ENCODE measurements at regions not wholly inside any gene's neighbourhood (a gene's known extent, or its start where the extent isn't known, plus 50 kb on each side); places are given as distances from the start of the nearest gene placed in this dataset.
"Not testable (repeated sequence)": the region's sequence is repeated elsewhere in the genome, so short reads cannot be mapped to it uniquely, and the experiment has no call there.

DNA sequence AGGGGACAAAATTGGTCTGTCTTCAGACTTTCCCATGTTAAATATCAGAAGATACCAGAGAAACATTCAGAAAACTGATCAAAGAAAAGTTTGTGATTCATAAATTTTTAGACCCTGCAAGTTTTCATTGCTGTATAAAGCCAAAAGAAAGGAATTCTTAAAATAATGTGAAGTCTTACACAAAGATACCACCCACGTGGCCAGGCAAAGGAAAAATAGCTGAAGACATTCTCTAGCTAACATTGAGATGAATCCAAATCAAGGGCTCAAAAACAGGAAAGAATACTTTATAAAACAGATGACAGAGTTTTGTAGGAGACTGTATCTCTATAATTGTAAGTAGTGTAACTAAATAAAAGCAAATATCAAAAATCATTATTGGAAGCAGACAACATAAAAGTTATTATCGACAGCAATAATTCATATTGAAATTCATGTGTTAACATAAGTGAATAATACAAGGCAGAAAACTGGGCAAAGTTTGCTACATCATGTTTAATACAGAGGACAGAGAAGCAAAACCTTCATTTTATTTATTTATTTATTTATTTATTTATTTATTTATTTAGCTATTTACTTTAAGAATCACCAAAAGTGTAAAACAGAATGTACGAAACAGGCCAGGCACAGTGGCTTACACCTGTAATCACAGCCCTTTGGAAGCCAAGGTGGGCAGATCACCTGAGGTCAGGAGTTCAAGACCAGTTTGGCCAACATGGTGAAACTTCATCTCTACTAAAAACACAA lies 204.6 kb upstream of the SLIT2 start:
- DNase-seq = no peak

DNA sequence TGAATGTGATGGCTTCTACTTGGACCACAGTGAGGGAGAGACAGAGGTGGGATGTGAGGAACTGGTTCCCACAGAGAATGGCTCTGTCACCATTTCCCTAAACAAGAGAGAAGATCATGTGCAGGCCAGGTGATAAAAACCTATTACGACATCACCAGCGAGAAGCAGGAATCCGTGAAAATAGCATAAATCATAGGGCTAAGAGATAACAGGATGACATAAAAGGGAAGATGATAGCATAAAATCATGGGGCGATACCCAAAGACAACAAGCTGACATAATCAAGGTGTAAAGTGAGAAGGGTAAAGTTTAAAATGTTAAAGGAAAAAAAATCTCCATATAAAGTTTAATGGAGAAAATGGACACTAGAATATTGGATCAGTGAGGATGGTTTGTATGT lies 205.5 kb upstream of the SLIT2 start:
- no peak for DNase-seq

DNA sequence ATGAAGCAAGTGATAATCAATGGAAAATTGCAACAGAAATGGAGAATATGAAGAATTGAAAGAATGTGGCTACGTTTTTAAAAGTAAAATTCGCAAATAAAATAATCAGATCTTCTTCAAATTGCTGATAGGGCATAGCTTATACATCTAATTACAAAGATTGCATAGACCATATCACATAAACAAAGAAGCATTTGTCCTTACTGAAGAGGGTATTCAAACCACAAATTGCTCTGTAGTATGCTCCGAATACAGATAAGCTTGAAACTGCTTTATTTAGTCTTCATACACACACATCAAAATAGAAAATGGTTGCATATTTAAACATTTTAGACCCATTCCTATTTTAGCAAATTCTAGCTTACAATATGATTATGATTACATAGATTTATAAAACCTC lies 206.7 kb upstream of the SLIT2 start:
- DNase-seq = no peak

DNA sequence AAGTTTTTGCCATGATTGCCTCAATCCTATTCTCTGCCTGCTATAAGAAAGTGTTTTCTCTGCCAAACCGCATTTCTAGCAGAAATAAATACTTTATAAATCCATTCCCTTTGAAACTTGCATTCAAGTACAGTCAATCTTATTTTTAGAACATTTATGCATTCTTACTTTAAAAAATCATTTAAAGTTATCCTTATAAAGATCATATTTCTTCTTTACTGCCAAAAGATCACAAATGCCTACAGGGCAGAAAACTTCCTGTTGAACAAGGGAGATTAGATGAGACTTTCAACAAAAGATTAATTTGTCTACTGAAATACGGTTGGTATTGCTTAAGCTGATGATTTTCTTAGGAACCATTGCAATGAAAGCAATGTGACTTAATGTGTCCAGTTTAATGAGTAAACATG lies 207.2 kb upstream of the SLIT2 start:
- no peak for DNase-seq

DNA sequence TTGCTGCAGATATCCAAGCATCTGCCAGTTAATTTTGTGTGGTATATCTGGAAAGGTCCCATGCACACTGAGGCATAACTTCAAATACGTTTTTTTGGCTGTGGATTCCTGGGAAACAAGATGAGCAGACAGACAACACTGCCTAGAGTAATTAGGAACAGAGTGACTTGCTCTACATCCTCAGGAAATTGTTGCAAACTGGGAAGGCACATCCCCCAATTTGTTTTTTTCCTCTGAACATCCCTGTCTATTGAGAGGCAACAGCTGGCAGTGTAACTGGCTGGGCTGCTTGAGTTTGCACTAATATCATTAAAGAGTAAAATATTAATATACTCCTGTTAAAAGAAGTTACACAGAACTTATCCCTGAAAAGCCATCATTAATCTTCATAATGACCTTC lies 207.7 kb upstream of the SLIT2 start:
- DNase-seq = no peak

DNA sequence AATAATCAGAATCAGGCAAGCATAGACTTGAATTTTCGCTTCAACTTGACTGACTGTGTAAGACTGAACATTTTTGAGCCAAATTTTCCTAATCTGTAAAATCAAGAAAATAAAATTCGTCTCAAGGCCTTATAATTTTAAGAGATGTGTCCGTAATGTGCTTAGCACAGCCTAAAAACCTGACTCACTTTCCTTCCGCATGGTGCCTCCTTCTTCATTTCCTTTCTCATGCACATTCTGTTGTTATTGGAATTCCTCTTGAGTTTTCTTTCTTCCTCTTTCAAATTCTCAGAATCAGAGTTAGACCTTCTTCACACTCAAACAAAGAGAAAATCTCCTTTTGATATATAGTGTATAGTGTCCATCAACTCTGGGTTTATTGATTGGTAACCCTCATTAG lies 208.9 kb upstream of the SLIT2 start:
- DNase-seq = no peak

DNA sequence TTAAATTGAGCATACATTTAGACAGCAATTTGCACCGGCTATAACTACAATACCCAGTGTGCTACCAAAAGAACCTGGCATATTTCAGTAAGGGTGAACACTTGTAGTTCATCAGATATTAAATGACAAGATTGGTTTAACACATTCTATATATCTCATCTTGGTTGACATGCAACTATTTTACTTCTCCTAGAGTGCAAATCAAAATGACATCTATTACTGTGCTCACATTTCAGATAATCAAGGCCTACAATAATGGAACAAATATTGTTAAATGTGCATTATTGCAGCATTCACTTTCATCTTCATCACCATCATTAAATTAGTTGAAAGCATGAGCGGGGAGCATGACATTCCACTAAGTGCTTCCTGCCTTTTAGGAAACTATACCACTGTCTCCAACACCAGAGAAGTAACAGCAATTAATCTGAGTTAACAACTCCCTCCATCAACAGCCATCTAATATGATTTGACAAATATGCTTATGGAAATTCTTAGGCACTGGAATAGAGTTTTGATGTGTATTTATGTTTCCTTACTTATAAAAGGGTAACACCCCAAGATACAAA lies 209.8 kb upstream of the SLIT2 start:
- DNase-seq = no peak

DNA sequence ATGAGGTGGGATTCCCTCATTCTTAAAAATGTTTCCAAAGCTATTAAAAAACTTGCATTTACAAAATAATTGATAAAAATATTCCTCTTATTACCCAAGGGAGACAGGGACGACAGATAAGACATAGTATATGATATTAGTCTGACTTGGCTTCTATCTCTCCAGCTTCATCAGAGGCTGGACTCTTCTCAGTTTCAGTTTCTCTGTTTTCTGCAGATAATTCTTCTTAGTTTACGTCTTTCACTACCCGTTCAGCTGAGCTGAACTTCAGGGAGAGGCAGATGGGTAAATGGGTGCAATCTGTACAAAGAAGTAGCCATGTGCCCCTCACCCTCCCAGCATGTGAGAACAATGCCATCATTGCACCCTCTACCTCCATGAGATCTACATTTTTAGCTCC lies 214.0 kb upstream of the SLIT2 start:
- DNase-seq = no peak

DNA sequence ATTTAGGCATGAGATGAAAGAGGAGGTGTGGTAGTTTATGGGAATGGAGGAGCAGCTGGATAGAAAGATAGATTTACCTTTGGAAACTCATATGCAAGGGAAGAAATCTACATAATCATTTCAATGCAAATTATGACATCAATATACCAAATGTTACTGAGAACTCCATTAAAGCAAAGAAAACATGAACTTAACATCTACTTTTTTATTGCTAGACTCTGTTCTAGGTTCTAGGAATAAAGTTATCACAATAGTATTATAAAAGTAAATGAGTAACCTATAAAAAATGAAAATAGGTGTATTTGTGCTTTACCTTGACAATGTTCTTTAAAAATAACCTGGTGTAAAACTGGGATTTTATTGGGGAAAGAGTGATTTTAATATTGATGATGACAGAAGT lies 221.6 kb upstream of the SLIT2 start:
- DNase-seq = no peak

DNA sequence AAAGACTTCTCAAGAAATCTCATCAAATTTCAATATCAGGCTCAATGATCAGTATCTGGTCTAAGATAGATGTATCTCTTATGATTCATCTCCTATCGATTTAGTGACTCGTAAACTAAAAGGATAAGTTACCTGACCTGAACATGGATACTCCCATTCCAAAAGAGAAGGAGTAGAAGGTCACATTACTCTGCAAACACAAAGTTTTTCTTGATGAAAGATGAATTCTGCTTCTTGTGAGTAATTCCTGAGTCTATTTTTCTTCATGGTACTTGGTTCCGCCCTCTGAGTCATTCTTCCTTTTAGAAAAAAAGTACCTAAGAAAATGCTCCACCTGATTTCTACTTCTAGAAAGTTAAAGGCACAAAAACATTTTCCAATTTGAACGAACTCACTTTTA lies 223.1 kb upstream of the SLIT2 start:
- no peak for DNase-seq

DNA sequence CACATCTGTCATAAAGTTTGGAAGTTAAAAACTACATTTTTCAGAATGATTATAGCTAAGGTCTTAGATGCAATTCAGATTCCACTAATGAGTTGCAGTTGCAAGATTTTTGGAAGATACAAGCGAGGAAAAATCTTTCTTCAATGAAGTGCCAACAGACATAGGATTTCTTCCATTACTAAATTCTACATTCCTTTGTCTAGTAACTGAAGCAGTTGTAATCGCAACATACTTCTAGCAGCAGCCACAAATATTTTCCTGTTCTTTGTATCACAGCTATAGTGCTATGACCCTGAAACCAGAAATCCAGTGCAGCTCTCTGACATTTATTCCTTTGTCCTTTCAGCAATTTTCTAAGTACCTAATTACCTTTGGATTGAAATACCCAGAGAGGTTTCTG lies 225.2 kb upstream of the SLIT2 start:
- DNase-seq = no peak

DNA sequence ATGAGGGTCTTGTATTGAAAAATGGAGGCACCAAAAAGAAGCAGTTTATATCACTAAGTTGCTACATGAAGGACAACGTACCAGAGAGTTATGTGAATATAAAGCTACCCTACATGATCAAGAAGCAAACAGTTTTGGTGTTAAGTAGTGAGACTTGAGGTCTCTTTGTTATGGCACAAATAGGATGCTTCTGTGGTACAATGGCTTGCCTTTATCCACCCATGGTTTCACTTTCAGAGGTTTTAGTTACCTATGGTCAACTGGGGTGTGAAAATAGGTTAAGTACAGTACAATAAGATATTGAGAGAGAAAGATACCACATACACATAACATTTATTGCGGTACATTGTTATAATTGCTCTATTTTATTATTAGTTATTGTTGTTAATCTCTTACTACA lies 229.2 kb upstream of the SLIT2 start:
- DNase-seq = no peak

DNA sequence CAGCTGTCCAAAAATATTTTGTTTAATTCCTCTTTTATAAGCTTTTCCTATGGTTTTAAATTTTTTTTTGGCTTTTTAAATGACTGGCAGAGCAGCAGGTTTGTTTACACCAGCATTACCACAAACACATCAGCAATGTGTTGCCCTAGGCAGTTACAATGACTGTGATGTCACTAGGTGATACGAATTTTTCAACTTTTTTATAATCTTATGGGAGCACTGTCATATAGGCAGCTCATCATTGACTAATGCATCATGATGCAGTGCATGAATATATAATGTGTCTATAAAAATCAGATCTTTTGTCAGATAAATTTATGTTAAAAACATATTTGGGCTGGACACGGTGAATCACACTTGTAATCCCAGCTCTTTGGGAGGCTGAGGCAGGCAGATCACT lies 231.6 kb upstream of the SLIT2 start:
- DNase-seq = no peak

DNA sequence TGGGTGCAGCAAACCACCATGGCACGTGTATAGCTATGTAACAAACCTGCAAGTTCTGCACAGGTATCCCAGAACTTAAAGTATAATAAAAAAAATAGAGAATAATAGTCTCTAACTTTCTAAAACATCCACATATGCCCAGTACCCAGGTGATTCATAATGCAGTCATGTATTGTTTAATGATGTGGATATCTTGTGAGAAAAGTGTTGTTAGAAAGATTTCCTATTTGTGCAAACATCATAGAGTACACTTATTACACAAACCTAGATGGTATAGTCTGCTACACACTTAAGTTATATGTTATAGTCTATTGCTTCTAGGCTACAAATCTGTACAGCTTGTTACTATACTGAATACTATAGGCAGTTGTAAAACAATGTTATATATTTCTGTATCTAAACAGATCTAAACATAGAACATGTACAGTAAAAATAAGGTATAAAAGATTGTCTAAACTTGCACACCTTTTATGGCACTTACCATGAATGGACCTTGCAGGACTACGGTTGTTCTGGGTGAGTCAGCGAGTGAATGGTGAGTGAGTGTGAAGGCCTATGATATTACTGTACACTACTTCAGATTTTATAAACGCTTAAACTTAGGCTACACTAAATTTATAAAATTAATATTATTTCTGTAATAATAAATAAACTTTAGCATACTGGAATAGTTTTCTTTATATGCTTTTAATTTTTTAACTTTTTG lies 232.2 kb upstream of the SLIT2 start:
- DNase-seq = no peak

DNA sequence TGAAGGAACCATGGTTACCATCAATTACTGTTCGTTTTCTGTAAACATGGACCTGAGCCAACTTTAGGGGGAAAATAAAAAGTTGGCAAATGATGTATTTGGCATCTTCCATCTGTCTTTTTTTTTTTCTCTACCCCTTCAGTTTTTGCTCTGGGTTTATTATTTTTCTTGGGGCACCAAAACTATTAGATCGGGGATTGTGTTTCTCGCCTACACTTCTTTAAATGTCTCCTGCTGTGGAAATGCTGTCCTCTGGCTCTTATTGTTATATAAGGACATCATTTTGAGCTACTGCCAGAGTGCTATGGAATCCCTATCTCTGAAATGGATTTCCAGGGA lies 234.0 kb upstream of the SLIT2 start:
- DNase-seq = no peak

DNA sequence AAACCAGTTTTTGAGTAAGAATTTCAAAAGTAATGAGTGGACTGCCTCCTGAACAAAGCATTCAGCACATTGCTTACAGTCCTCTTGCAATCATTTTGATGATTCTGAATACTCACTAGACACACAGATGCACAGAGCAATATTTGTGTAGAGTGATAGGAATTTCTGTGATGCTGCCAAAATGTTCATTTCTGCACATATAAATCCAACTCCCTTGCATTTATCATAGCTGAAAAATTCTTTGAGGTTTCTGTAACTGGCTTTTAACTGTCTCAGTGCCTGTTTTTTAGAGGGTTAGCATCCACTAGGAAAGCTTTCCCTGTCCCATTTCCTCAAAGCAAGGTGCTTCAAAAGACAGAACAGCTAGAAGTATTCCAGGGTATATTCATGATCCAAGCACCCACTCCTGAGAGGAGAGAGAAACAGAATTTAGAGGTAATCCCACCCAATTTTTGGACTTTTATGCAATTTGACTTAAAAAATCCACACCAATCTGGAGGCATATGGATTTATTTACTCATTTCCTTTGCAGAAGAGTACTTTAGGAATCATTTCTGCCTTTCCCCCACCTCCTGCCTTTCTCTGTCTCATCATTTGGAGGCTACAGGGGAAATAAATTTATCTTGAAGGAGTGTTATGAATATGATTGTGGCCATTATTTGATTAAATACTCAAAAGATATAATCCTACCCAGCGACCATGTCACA lies 234.5 kb upstream of the SLIT2 start:
- no peak for DNase-seq

DNA sequence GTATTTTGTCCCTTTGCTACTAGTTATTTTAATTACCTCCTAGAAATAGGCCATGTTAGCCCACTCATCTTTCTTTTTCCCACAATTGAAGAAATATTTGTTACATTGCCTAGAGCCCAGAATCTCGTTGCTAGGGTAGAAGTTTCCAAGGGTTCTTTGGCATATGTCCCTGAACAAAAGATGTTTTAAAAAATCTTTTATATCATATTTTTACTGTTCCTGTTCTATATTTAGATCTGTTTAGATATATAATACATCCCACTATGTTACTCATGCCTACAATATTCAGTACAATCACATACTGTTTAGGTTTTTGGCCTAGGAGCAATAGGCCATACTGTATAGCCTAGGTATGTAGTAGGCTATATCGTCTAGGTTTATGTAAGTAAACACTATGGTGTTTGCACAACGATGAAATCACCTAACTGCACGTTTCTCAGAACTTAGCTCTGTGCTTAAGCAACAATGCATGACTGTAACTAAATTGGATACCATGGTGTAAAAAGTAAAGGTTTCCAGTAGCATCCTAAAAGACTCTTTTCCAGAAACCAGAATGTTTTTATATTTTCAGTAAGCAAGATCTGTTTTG lies 236.0 kb upstream of the SLIT2 start:
- DNase-seq = no peak

DNA sequence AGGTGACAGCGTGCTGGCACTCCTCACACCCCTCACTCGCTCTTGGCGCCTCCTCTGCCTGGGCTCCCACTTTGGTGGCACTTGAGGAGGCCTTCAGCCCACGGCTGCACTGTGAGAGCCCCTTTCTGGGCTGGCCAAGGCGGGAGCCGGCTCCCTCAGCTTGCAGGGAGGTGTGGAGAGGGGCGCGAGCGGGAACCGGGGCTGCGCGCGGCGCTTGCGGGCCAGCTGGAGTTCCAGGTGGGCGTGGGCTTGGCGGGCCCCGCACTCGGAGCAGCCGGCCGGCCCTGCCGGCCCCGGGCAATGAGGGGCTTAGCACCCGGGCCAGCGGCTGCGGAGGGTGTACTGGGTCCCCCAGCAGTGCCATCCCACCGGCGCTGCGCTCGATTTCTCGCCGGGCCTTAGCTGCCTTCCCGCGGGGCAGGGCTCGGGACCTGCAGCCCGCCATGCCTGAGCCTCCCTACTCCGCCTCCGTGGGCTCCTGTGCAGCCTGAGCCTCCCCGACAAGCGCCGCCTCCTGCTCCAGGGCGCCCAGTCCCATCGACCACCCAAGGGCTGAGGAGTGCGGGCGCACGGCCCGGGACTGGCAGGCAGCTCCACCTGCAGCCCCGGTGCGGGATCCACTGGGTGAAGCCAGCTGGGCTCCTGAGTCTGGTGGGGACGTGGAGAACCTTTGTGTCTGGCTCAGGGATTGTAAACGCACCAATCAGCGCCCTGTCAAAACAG lies 247.7 kb upstream of the SLIT2 start:
- DNase-seq = not testable (repeated sequence)

DNA sequence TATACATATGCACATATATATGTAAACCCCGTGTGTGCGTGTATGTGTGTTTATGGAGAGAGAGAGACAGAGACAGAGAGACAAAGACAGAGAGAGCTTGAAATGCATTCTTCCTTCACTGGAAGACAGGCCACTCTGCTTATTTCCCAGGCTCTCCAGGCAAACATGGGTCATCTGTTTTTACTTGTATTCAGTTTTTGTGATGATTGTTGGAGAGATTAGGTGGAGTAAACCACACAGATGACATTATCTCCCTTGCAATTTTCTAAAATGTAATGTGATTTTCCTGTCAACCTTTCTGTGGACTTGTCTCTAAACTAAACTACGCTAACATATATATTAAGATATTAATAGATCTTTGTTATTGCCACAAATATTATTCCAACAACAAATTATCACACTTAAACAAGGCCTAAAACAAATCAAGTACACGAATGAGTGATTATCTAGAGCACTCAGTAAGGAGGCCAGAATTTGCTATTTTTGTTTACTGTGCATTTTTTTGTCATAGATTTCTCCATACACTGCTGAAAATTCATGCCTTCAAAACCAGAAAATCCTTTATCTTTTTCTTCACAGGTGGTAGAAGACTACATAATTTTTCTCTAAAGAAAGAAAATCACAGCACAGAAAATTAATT lies 251.8 kb upstream of the SLIT2 start:
- no peak for DNase-seq

DNA sequence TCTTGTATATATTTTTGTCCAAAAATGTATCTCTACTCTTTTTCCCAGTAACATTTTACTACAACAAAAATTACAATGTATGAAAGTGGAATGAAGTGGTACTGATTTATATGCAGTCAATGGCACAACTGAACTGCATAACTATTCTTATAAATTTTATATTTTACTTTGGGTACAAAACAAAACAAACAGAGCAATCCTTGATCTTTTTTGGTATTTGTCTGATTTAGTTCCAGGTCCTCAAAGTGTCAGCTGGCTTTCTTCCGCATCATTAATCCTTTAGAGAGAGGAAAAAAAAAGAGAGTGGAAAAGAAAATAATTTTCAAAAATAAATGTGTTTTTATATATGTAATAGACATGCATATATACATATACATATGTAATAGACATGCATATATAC lies 252.4 kb upstream of the SLIT2 start:
- no peak for DNase-seq

DNA sequence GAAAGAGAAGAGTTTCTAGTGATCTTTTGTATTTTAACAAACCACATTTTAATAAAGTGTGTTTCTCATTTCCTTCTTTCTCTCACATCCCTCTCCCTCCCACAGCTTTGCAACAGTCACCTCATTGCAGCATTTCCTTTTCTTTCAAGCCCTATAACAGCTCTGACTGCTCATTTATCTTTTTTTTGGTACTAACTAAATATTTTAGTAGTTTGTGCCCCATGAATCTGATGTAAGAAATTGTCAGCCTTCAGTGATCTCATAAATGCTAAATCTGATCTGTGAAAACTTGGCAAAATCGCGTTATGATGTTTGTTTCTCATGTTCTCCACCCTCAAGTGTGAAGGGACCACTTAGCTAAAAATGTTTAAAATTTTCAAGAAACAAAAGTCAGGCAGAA lies 258.5 kb upstream of the SLIT2 start:
- DNase-seq = no peak

DNA sequence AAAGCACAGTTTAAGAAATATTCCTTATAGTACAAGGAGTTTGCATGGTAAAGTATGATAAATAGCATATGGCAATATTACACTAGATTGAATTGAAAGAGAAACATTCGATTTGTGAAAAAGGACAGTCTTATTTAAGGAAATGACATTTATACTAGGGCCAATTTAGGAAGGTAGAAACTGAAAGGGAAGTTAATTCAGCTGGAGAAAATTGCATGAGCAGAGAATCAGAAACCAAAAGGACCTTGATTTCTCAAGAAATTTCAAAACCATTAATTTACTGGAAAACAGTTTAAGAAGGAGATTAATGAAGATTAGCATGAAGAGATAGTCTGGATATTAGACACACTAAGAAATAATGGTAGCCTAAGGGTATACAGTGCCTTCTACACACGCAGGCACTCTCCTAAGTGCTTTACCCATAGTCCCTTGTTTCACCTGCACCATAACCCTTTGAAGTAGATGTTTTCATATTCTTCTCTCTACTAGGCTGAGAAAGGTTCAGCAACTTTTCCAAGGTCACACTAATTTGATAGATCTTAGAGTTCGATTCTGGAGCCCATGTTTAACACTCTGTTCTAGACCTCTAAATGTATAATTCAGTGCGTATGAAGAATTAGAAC lies 259.1 kb upstream of the SLIT2 start:
- no peak for DNase-seq

Data from stimulated activated CD4-positive, alpha-beta T cell treated with anti-CD3 and anti-CD28 coated beads, Interleukin-2, amount 100 ng/mL, for 48 hours (primary cell).